BLaER1 treated with 17β-estradiol and CSF1 and Interleukin-3, amounts not matched to agents 10 nM and 100 nM (cell line): ENCODE measurements at regions not wholly inside any gene's neighbourhood (a gene's known extent, or its start where the extent isn't known, plus 50 kb on each side); places are given as distances from the start of the nearest gene placed in this dataset.
A peak's percentile ranks its signal among the peaks of the same experiment; 100 is the strongest.

Experiments
- H3K27ac ChIP-seq, 11 experiments: shearing (Covaris generic); formaldehyde crosslinking; 2 replicates each; pipeline ENCODE4 v1.8.1; 2022
- H3K27me3 ChIP-seq, 11 experiments: shearing (Covaris generic); formaldehyde crosslinking; 2 replicates each; pipeline ENCODE4 v1.8.1; 2022
- H3K36me3 ChIP-seq, 11 experiments: shearing (Covaris generic); formaldehyde crosslinking; 2 replicates each; pipeline ENCODE4 v1.8.1; 2022
- H3K4me1 ChIP-seq, 10 experiments: shearing (Covaris generic); formaldehyde crosslinking; 2 replicates each; pipeline ENCODE4 v1.8.1; 2022
- H3K4me2 ChIP-seq, 11 experiments: shearing (Covaris generic); formaldehyde crosslinking; 2 replicates each; pipeline ENCODE4 v1.8.1; 2022
- H3K4me3 ChIP-seq, 10 experiments: shearing (Covaris generic); formaldehyde crosslinking; 2 replicates each; pipeline ENCODE4 v1.8.1; 2022
- H3K9ac ChIP-seq, 11 experiments: shearing (Covaris generic); formaldehyde crosslinking; 2 replicates each; pipeline ENCODE4 v1.8.1; 2022
- H3K9me3 ChIP-seq, 11 experiments: shearing (Covaris generic); formaldehyde crosslinking; replicated peaks in 1 of 11; 2 replicates each; pipeline ENCODE4 v1.8.1; 2022
- H4K20me1 ChIP-seq, 11 experiments: shearing (Covaris generic); formaldehyde crosslinking; 2 replicates each; pipeline ENCODE4 v1.8.1; 2022
- Cebpa-rat ChIP-seq, 11 experiments: shearing (Covaris generic); IDR thresholded peaks; 2 replicates each; pipeline ENCODE4 v1.8.1; 2022

GRCh38 chr2:48118895-48119294, 195.6 kb upstream of the FOXN2 start:
- Histone ChIP-seq H4K20me1 (no peaks in the 10 kb centered on the region), H3K27ac (peak overlapping the region in 2 of 11 experiments; percentile 11 to 76; a peak in 3 of 22 replicates), H3K9me3 (peaks cover 0 to 16% (median 0%) of the 10 kb centered on the region in 11 experiments; a peak in 1 of 22 replicates), H3K27me3 (no peaks in the 10 kb centered on the region), H3K36me3 (no peaks in the 10 kb centered on the region), H3K4me1 (peaks cover 0 to 52% (median 5%) of the 10 kb centered on the region in 10 experiments; a peak in 10 of 20 replicates), H3K4me2 (no peak overlapping the region), H3K4me3 (no peak overlapping the region), H3K9ac (no peak overlapping the region)
- TF ChIP-seq Cebpa-rat (IDR thresholded peaks at IDR 0.05) = no peak

- no peak overlapping the region for H3K4me3 ChIP-seq
Measured at GRCh38 chr2:48120112-48120511, 194.4 kb upstream of the FOXN2 start.

GRCh38 chr2:48120759-48121242, 193.7 kb upstream of the FOXN2 start:
- Histone ChIP-seq H3K27me3 (no peaks in the 10 kb centered on the region), H3K9me3 (peaks cover 0 to 17% (median 0%) of the 10 kb centered on the region in 11 experiments; a peak in 1 of 22 replicates), H3K4me1 (peaks cover 0 to 46% (median 5%) of the 10 kb centered on the region in 10 experiments; a peak in 10 of 20 replicates), H3K4me3 (no peak overlapping the region), H4K20me1 (no peaks in the 10 kb centered on the region), H3K36me3 (no peaks in the 10 kb centered on the region), H3K4me2 (peak overlapping the region in 6 of 11 experiments; percentile 6 to 62 (median 48); a peak in 11 of 22 replicates), H3K9ac (no peak overlapping the region; a peak in 2 of 22 replicates), H3K27ac (peak overlapping the region in 6 of 11 experiments; percentile 25 to 76 (median 60); a peak in 11 of 22 replicates)
- peak in 8 of 11 experiments; percentile 20 to 89 (median 64); a peak in 11 of 22 replicates for TF ChIP-seq Cebpa-rat (IDR thresholded peaks at IDR 0.05)

More at GRCh38 chr2:48120112-48120511, 194.4 kb upstream of the FOXN2 start:
- peak overlapping the region in 3 of 11 experiments; percentile 30 to 51 (median 45); a peak in 3 of 22 replicates for H3K4me2 ChIP-seq
- H3K9ac ChIP-seq = no peak overlapping the region
- no peaks in the 10 kb centered on the region for H4K20me1 ChIP-seq
- no peak for TF ChIP-seq Cebpa-rat (IDR thresholded peaks at IDR 0.05)
- H3K27ac ChIP-seq = peak overlapping the region in 5 of 11 experiments; percentile 48 to 76 (median 62); a peak in 8 of 22 replicates
- H3K36me3 ChIP-seq = no peaks in the 10 kb centered on the region
- no peaks in the 10 kb centered on the region for H3K27me3 ChIP-seq
- H3K9me3 ChIP-seq = peaks cover 0 to 17% (median 0%) of the 10 kb centered on the region in 11 experiments; a peak in 1 of 22 replicates
- H3K4me1 ChIP-seq = peaks cover 0 to 44% (median 5%) of the 10 kb centered on the region in 10 experiments; a peak in 10 of 20 replicates

- H4K20me1 ChIP-seq = no peaks in the 10 kb centered on the region
- no peak for TF ChIP-seq Cebpa-rat (IDR thresholded peaks at IDR 0.05)
Measured at GRCh38 chr2:48122166-48122565, 192.3 kb upstream of the FOXN2 start.

GRCh38 chr2:48124592-48124991, 189.9 kb upstream of the FOXN2 start:
- no peaks in the 10 kb centered on the region for H3K36me3 ChIP-seq
- H3K4me3 ChIP-seq = no peak overlapping the region
- no peaks in the 10 kb centered on the region for H3K27me3 ChIP-seq
- peaks cover 0 to 51% (median 5%) of the 10 kb centered on the region in 10 experiments; a peak in 9 of 20 replicates for H3K4me1 ChIP-seq
- no peak overlapping the region for H3K9ac ChIP-seq
- peaks cover 0 to 23% (median 6%) of the 10 kb centered on the region in 11 experiments; a peak in 10 of 22 replicates for H3K9me3 ChIP-seq
- no peak overlapping the region for H3K4me2 ChIP-seq
- H3K27ac ChIP-seq = no peak overlapping the region
- TF ChIP-seq Cebpa-rat (IDR thresholded peaks at IDR 0.05) = no peak
- H4K20me1 ChIP-seq = no peaks in the 10 kb centered on the region

More at GRCh38 chr2:48122166-48122565, 192.3 kb upstream of the FOXN2 start:
- Histone ChIP-seq H3K9ac (no peak overlapping the region), H3K27ac (peak overlapping the region in 1 of 11 experiments; percentile 76; a peak in 3 of 22 replicates), H3K9me3 (peaks cover 0 to 17% (median 0%) of the 10 kb centered on the region in 11 experiments; a peak in 1 of 22 replicates), H3K4me3 (no peak overlapping the region), H3K4me2 (no peak overlapping the region; a peak in 1 of 22 replicates), H3K36me3 (no peaks in the 10 kb centered on the region), H3K4me1 (peaks cover 0 to 44% (median 5%) of the 10 kb centered on the region in 10 experiments; a peak in 9 of 20 replicates), H3K27me3 (no peaks in the 10 kb centered on the region)

GRCh38 chr2:48126162-48126561, 188.3 kb upstream of the FOXN2 start:
- no peaks in the 10 kb centered on the region for H3K27me3 ChIP-seq
- H3K9ac ChIP-seq = no peak overlapping the region
- H3K4me3 ChIP-seq = no peak overlapping the region
- peaks cover 0 to 19% (median 7%) of the 10 kb centered on the region in 11 experiments; a peak in 11 of 22 replicates for H3K9me3 ChIP-seq
- TF ChIP-seq Cebpa-rat (IDR thresholded peaks at IDR 0.05) = peak in 4 of 11 experiments; percentile 28 to 78 (median 58); a peak in 6 of 22 replicates
- peaks cover 0 to 36% (median 3%) of the 10 kb centered on the region in 10 experiments; a peak in 9 of 20 replicates for H3K4me1 ChIP-seq
- H3K36me3 ChIP-seq = no peaks in the 10 kb centered on the region
- no peak overlapping the region for H3K27ac ChIP-seq
- H3K4me2 ChIP-seq = peak overlapping the region in 4 of 11 experiments; percentile 36 to 60 (median 42); a peak in 8 of 22 replicates
- H4K20me1 ChIP-seq = no peaks in the 10 kb centered on the region

- no peak overlapping the region for H3K27ac ChIP-seq
- no peak overlapping the region for H3K4me2 ChIP-seq
- no peak for TF ChIP-seq Cebpa-rat (IDR thresholded peaks at IDR 0.05)
- no peaks in the 10 kb centered on the region for H4K20me1 ChIP-seq
- H3K9ac ChIP-seq = no peak overlapping the region
- no peaks in the 10 kb centered on the region for H3K36me3 ChIP-seq
- H3K9me3 ChIP-seq = peaks cover 0 to 19% (median 7%) of the 10 kb centered on the region in 11 experiments; a peak in 11 of 22 replicates
- H3K4me1 ChIP-seq = peaks cover 0 to 28% (median 6%) of the 10 kb centered on the region in 10 experiments; a peak in 9 of 20 replicates
- no peaks in the 10 kb centered on the region for H3K27me3 ChIP-seq
- no peak overlapping the region for H3K4me3 ChIP-seq
Measured at GRCh38 chr2:48127612-48128191, 186.8 kb upstream of the FOXN2 start.

GRCh38 chr2:48129293-48129950, 185.1 kb upstream of the FOXN2 start:
- no peak overlapping the region for H3K27ac ChIP-seq
- H3K36me3 ChIP-seq = no peaks in the 10 kb centered on the region
- no peak for TF ChIP-seq Cebpa-rat (IDR thresholded peaks at IDR 0.05)
- H4K20me1 ChIP-seq = no peaks in the 10 kb centered on the region
- H3K4me3 ChIP-seq = no peak overlapping the region
- H3K4me1 ChIP-seq = peaks cover 0 to 23% (median 6%) of the 10 kb centered on the region in 10 experiments; a peak in 9 of 20 replicates
- H3K9me3 ChIP-seq = peaks cover 0 to 13% (median 7%) of the 10 kb centered on the region in 11 experiments; a peak in 11 of 22 replicates
- no peak overlapping the region for H3K9ac ChIP-seq
- no peaks in the 10 kb centered on the region for H3K27me3 ChIP-seq
- H3K4me2 ChIP-seq = no peak overlapping the region
